Right atrium auricular region (tissue), 2 donors: ENCODE measurements at regions not wholly inside any gene's neighbourhood (a gene's known extent, or its start where the extent isn't known, plus 50 kb on each side); places are given as distances from the start of the nearest gene placed in this dataset.

ENCODE experiments used
- DNase-seq: peaks from one replicate; pipeline ENCODE4 v3.0.0-alpha.2; 2019; ENCODE audit warnings: low spot score
- H3K27ac ChIP-seq, 2 donors: fragments of 200-600 bp; sonication (generic); 1 replicate in 1 of 2; 2 replicates in 1 of 2; pipeline ENCODE4 v1.5.1; 2016 to 2019
- H3K27me3 ChIP-seq, 2 donors: fragments of 200-600 bp; sonication (generic); one replicate each; pipeline versions ENCODE4 v1.5.1 to v1.6.0; 2017 to 2019
- H3K36me3 ChIP-seq: fragments of 200-600 bp; sonication (generic); one replicate; pipeline ENCODE4 v1.5.1; 2016
- H3K4me1 ChIP-seq, 2 donors: fragments of 200-600 bp; sonication (generic); one replicate each; pipeline versions ENCODE4 v1.5.1 to v1.6.0; 2017 to 2019
- H3K4me3 ChIP-seq, 2 donors: fragments of 200-600 bp; sonication (generic); 1 replicate in 1 of 2; 2 replicates in 1 of 2; pipeline ENCODE4 v1.5.1; 2017 to 2019; ENCODE audit warnings: mild to moderate bottlenecking in 1 of 2, moderate library complexity in 1 of 2
- H3K9me3 ChIP-seq, 2 donors: fragments of 200-600 bp; sonication (generic); one replicate each; pipeline ENCODE4 v1.5.1; 2019
- TF ChIP-seq, protein P1 (sequence below), 2 donors: fragments of 200-600 bp; sonication (generic); IDR thresholded peaks; one replicate each; pipeline ENCODE4 v1.5.1; 2019; ENCODE audit warnings: antibody characterized with exemption in 2 of 2

DNA sequence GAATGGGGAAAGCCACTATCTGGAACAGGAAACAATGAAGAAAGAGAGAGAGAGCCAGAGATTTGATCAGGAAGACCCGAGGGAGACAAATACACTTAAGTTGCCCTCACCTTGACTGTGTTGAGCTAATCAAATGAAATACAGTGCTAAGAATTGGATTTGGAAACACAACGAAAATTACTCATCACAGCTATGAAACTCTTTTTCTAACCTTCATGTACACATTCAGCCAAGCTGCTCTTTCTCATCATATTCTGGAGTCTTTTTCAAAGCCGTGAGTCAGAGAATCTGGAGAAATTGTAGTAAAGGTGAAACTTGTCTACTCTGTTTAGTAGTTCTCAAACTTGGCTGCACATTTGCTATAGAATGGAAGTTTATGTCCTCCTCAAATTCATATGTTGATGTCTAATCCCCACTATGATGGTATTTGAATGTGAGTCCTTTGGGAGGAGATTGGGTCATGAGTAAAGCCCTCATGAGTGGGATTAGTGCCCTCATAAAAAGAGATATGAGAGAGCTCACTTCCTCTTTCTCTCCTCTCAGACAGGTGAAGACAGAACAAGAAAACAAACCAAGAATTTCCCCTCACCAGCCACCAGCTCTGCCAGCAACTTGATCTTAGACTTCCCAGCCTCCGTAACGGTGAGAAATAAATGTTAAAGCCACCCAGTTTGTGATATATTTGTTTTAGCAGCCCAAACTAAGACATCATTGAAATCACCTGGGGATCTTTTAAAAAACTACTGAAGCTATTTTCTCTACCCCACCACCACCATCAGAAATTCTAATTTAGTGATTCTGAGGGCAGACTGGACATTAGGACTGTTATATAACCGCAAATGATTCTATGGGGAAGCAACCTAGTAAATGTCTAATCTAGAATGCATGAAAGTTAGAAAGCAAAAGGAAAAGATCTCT is 143.6 kb upstream of the GRM7 start:
- DNase-seq: no peak
- no peak overlapping the region for H3K4me3 ChIP-seq
- no peaks in the 10 kb centered on the region for H3K36me3 ChIP-seq
- H3K9me3 ChIP-seq: no peaks in the 10 kb centered on the region
- TF ChIP-seq, protein P1, sequence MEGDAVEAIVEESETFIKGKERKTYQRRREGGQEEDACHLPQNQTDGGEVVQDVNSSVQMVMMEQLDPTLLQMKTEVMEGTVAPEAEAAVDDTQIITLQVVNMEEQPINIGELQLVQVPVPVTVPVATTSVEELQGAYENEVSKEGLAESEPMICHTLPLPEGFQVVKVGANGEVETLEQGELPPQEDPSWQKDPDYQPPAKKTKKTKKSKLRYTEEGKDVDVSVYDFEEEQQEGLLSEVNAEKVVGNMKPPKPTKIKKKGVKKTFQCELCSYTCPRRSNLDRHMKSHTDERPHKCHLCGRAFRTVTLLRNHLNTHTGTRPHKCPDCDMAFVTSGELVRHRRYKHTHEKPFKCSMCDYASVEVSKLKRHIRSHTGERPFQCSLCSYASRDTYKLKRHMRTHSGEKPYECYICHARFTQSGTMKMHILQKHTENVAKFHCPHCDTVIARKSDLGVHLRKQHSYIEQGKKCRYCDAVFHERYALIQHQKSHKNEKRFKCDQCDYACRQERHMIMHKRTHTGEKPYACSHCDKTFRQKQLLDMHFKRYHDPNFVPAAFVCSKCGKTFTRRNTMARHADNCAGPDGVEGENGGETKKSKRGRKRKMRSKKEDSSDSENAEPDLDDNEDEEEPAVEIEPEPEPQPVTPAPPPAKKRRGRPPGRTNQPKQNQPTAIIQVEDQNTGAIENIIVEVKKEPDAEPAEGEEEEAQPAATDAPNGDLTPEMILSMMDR (IDR thresholded peaks at IDR 0.05): no peak
- no peak overlapping the region for H3K27ac ChIP-seq
- no peaks in the 10 kb centered on the region for H3K4me1 ChIP-seq
- H3K27me3 ChIP-seq: no peaks in the 10 kb centered on the region

DNA sequence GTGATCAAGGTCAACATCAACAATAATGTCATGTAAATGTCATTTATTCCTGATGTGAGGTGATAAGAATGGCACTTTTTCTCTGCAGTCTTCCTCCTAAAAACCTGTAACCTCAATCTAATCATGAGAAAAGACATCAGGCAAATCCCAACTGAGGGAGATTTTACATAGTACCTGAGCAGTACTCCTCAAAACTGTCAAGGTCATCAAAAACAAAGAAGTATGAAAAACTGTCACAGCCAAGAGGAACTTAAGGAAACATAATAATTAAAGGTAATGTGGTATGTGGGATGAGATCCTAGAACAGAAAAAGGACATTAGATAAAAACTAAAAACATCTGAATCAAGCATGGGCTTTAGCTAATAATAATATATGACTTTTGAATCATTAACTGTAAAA is 140.9 kb upstream of the GRM7 start:
- TF ChIP-seq, protein P1 (IDR thresholded peaks at IDR 0.05): no peak
- Histone ChIP-seq H3K27me3 (no peaks in the 10 kb centered on the region), H3K9me3 (no peaks in the 10 kb centered on the region), H3K27ac (no peak overlapping the region), H3K4me3 (no peak overlapping the region), H3K36me3 (no peaks in the 10 kb centered on the region), H3K4me1 (no peaks in the 10 kb centered on the region)
- DNase-seq: no peak

DNA sequence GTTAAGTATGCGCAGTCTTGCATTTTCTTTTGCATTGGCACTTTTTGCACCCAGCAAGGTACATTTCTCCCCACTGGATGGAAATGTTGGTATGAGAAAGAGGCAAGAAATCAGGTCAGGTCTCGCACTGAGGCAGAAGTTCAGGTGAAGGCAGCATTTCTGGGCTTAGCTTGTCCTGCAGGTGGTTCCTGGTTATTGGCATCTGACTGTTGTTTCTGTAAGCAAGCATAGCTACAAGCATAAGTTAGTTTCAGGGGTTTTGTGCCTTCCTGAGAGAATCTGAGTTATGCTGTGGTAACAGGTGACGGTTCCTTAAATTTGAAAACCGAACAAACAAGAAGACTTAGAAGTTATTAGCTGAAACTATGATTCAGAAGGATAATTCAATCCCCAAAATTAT is 139.4 kb upstream of the GRM7 start:
- DNase-seq: no peak
- TF ChIP-seq, protein P1 (IDR thresholded peaks at IDR 0.05): no peak
- H3K27me3 ChIP-seq: no peaks in the 10 kb centered on the region
- no peak overlapping the region for H3K27ac ChIP-seq
- no peaks in the 10 kb centered on the region for H3K36me3 ChIP-seq
- H3K9me3 ChIP-seq: no peaks in the 10 kb centered on the region
- H3K4me3 ChIP-seq: no peak overlapping the region
- H3K4me1 ChIP-seq: no peaks in the 10 kb centered on the region

DNA sequence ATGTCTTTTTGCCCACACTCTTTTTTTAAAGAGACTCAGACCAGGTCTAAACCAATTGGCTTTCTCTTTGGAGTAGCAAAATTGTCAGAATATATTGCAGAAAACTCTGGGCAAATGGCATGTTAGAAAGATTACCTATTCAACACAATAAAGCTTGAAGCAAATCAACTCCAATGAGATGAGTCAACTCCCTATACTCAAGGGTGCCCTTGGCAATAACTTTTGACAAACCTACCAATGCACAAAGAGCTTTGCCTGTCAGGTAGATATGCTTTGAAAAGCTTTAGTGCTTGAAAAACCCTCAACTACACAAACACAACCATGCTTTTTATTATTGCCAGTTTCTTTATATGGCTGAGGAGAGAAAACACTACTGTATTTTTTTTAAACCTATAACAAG is 137.7 kb upstream of the GRM7 start:
- no peaks in the 10 kb centered on the region for H3K9me3 ChIP-seq
- TF ChIP-seq, protein P1 (IDR thresholded peaks at IDR 0.05): no peak
- H3K27ac ChIP-seq: no peak overlapping the region
- no peaks in the 10 kb centered on the region for H3K4me1 ChIP-seq
- H3K27me3 ChIP-seq: no peaks in the 10 kb centered on the region
- no peak overlapping the region for H3K4me3 ChIP-seq
- H3K36me3 ChIP-seq: no peaks in the 10 kb centered on the region
- no peak for DNase-seq

DNA sequence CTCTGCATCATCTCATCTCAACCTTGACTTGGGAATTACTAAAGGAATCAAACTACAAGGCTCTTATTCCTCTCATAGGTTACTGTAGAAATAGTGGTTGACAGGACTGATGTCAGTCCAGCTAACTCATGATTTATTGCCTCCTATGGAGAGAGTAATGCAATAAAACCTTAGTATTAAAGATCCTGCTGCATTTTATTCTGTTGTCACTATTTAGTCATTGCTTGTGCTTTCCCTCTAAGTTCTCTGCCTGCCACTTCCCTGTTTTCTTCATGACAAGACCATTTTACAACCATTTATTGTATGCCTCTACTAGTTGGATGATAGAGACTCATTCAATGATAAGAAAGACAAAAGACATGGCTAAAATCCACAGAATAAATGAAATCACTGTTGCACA is 134.1 kb upstream of the GRM7 start:
- TF ChIP-seq, protein P1 (IDR thresholded peaks at IDR 0.05): no peak
- no peak for DNase-seq
- Histone ChIP-seq H3K4me3 (no peak overlapping the region), H3K4me1 (no peaks in the 10 kb centered on the region), H3K27me3 (no peaks in the 10 kb centered on the region), H3K27ac (no peak overlapping the region), H3K36me3 (no peaks in the 10 kb centered on the region), H3K9me3 (no peaks in the 10 kb centered on the region)

DNA sequence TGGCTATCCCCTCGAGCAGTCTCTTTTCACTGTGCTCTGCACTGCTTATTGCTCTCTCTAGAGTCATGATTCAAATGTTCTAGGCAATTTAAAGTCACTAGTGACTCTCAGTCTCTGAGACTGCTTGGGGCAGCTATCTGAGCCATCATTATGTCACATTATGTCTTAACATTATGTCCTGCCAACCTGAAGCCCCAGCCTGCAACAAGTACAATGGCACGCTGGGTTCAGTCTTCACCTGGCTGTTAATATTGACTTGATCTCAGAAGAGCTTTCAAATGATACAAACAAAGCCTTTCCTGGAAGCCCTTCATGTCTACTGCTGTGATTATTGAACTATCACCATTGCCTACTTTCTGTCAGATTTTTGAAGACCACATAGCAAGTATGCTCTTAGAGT is 128.1 kb upstream of the GRM7 start:
- no peaks in the 10 kb centered on the region for H3K27me3 ChIP-seq
- TF ChIP-seq, protein P1 (IDR thresholded peaks at IDR 0.05): no peak
- no peaks in the 10 kb centered on the region for H3K36me3 ChIP-seq
- H3K4me3 ChIP-seq: no peak overlapping the region
- no peaks in the 10 kb centered on the region for H3K4me1 ChIP-seq
- H3K27ac ChIP-seq: no peak overlapping the region
- H3K9me3 ChIP-seq: no peaks in the 10 kb centered on the region
- DNase-seq: no peak
